B cell (primary cell): ENCODE measurements at regions not wholly inside any gene's neighbourhood (a gene's known extent, or its start where the extent isn't known, plus 50 kb on each side); places are given as distances from the start of the nearest gene placed in this dataset.

Experiments used
- ATAC-seq: fragments of 200-7000 bp; cut with Tn5 transposase; one replicate; pipeline ENCODE4 v1.10.0; 2021; ENCODE audit warnings: low read depth, mild to moderate bottlenecking, moderate number of reproducible peaks, moderate library complexity
- CTCF ChIA-PET: fragments of 350-600 bp; sonication (Branson Sonifier 250); formaldehyde crosslinking; loops from one replicate; lab custom pipeline; 2021; ENCODE audit warnings: antibody characterized with exemption, inconsistent platforms; lab: Charles Lee
- POLR2A ChIA-PET: fragments of 350-600 bp; sonication (Branson Sonifier 250); formaldehyde crosslinking; loops from one replicate; lab custom pipeline; 2021; ENCODE audit warnings: antibody characterized with exemption; lab: Charles Lee
- DNase-seq: peaks from one replicate; pipeline ENCODE4 v3.0.0; 2013
- H2AFZ ChIP-seq: 2 replicates; pipeline ENCODE4 v1.6.1; 2012; ENCODE audit warnings: mild to moderate bottlenecking, low read depth, low read length; ENCODE audit not compliant: insufficient read depth, poor library complexity, severe bottlenecking
- H3K27ac ChIP-seq, 2 donors: 1 replicate in 1 of 2; 2 replicates in 1 of 2; pipeline ENCODE4 v1.5.1; 2012 to 2013; ENCODE audit warnings: low read length in 2 of 2, mild to moderate bottlenecking in 2 of 2, moderate library complexity in 1 of 2
- H3K27me3 ChIP-seq, 4 experiments: fragments of 200-600 bp in 1 of 4; sonication (generic) in 1 of 4; replicated peaks in 1 of 4; 1 replicate in 2 of 4; 2 replicates in 2 of 4; pipeline versions ENCODE4 v1.6.1 to v1.7.0; 2013 to 2016; ENCODE audit warnings: low read length in 3 of 4, mild to moderate bottlenecking in 2 of 4, mixed read lengths in 1 of 4, moderate library complexity in 1 of 4; ENCODE audit not compliant: insufficient read depth in 4 of 4, control insufficient read depth in 3 of 4; ENCODE audit errors: control extremely low read depth in 1 of 4
- H3K36me3 ChIP-seq, 2 experiments: replicated peaks in 1 of 2; 1 replicate in 1 of 2; 2 replicates in 1 of 2; pipeline versions ENCODE4 v1.6.1 to v1.7.1; 2013; ENCODE audit warnings: low read length in 1 of 2; ENCODE audit not compliant: insufficient read depth in 2 of 2, control insufficient read depth in 1 of 2; ENCODE audit errors: control extremely low read depth in 1 of 2, extremely low read depth in 1 of 2
- H3K4me1 ChIP-seq, 2 donors: fragments of 200-600 bp in 1 of 2; sonication (generic) in 1 of 2; 1 replicate in 1 of 2; 2 replicates in 1 of 2; pipeline versions ENCODE4 v1.5.1 to v1.6.1; 2013 to 2017; ENCODE audit warnings: low read length in 2 of 2; ENCODE audit not compliant: control insufficient read depth in 2 of 2, insufficient read depth in 2 of 2
- H3K4me2 ChIP-seq: replicated peaks from 2 replicates; pipeline ENCODE3; 2012; ENCODE audit warnings: mild to moderate bottlenecking, low read depth, low read length; ENCODE audit not compliant: poor library complexity, severe bottlenecking
- H3K4me3 ChIP-seq, 5 experiments: fragments of 200-600 bp in 1 of 5; sonication (generic) in 1 of 5; 1 replicate in 3 of 5; 2 replicates in 2 of 5; pipeline versions ENCODE4 v1.5.1 to v1.7.0; 2011 to 2016; ENCODE audit warnings: low read length in 4 of 5, mild to moderate bottlenecking in 4 of 5, low read depth in 2 of 5, control low read depth in 1 of 5, moderate library complexity in 1 of 5; ENCODE audit not compliant: insufficient read depth in 1 of 5; ENCODE audit errors: control extremely low read depth in 1 of 5, extremely low read depth in 1 of 5
- H3K79me2 ChIP-seq: fragments of 200-600 bp; sonication (generic); one replicate; pipeline ENCODE4 v1.6.0; 2016; ENCODE audit warnings: low read length; ENCODE audit not compliant: control insufficient read depth, insufficient read depth
- H3K9ac ChIP-seq: fragments of 200-600 bp; sonication (generic); 2 replicates; pipeline ENCODE4 v1.6.1; 2017; ENCODE audit warnings: mild to moderate bottlenecking, low read length, moderate library complexity
- H3K9me3 ChIP-seq, 3 donors: one replicate each; pipeline versions ENCODE4 v1.6.1 to v1.7.1; 2013; ENCODE audit warnings: low read length in 2 of 3; ENCODE audit not compliant: control insufficient read depth in 2 of 3, insufficient read depth in 1 of 3; ENCODE audit errors: control extremely low read depth in 1 of 3
- H4K20me1 ChIP-seq: 2 replicates; pipeline ENCODE4 v1.6.0; 2012; ENCODE audit warnings: mild to moderate bottlenecking, low read length; ENCODE audit not compliant: insufficient read depth, control insufficient read depth, poor library complexity, severe bottlenecking
- H3K27ac Mint-ChIP-seq: one replicate; pipeline ENCODE4 v1.8.0; 2021; ENCODE audit warnings: mixed read lengths
- H3K27me3 Mint-ChIP-seq: one replicate; pipeline ENCODE4 v1.8.0; 2021; ENCODE audit warnings: mixed read lengths
- H3K4me1 Mint-ChIP-seq: one replicate; pipeline ENCODE4 v1.8.0; 2021; ENCODE audit warnings: mixed read lengths
- H3K4me3 Mint-ChIP-seq: one replicate; pipeline ENCODE4 v1.8.0; 2021; ENCODE audit warnings: mixed read lengths
- H3K9me3 Mint-ChIP-seq: one replicate; pipeline ENCODE4 v1.8.0; 2022; ENCODE audit warnings: mixed read lengths; ENCODE audit not compliant: insufficient read depth
- EZH2 ChIP-seq: IDR thresholded peaks from 2 replicates; pipeline ENCODE4 v1.6.1; 2012; ENCODE audit warnings: borderline replicate concordance, low read depth, mild to moderate bottlenecking, moderate library complexity, low read length; ENCODE audit not compliant: insufficient read depth, poor library complexity, severe bottlenecking
- WGBS: methylation state at CpG from one replicate; pipeline ENCODE4 v1.1.5; 2013; ENCODE audit warnings: missing lambda C conversion rate; ENCODE audit not compliant: insufficient coverage; 5-methylcytosine and 5-hydroxymethylcytosine counted together
- intact Hi-C: fragments of 100-400 bp; cut with micrococcal nuclease; formaldehyde crosslinking; loops from one replicate; pipeline ENCODE4 v1.10.0; 2022
- TF ChIP-seq, protein P1 (sequence below): fragments of 200-600 bp; IDR thresholded peaks from one replicate; pipeline ENCODE4 v1.8.0; 2022; ENCODE audit warnings: antibody characterized with exemption, mild to moderate bottlenecking

- DNase-seq (no peak), ATAC-seq (no peak)
- Mint-ChIP-seq H3K4me1 (no peaks in the 10 kb centered on the region), H3K4me3 (no peak overlapping the region), H3K27me3 (no peaks in the 10 kb centered on the region), H3K27ac (no peak overlapping the region), H3K9me3 (no peaks in the 10 kb centered on the region)
- ChIA-PET CTCF (no interaction called here), POLR2A (no interaction called here)
- H4K20me1 ChIP-seq: no peaks in the 10 kb centered on the region
- H3K27ac ChIP-seq: no peak overlapping the region
- H3K27me3 ChIP-seq: no peaks in the 10 kb centered on the region
- no peak overlapping the region for H3K4me2 ChIP-seq
- H2AFZ ChIP-seq: no peak overlapping the region
- H3K79me2 ChIP-seq: no peaks in the 10 kb centered on the region
- WGBS: 60% methylated on average over 1 of the region's 2 CpGs
- intact Hi-C loops: no loop called here
- no peak for TF ChIP-seq EZH2
- TF ChIP-seq, protein P1, sequence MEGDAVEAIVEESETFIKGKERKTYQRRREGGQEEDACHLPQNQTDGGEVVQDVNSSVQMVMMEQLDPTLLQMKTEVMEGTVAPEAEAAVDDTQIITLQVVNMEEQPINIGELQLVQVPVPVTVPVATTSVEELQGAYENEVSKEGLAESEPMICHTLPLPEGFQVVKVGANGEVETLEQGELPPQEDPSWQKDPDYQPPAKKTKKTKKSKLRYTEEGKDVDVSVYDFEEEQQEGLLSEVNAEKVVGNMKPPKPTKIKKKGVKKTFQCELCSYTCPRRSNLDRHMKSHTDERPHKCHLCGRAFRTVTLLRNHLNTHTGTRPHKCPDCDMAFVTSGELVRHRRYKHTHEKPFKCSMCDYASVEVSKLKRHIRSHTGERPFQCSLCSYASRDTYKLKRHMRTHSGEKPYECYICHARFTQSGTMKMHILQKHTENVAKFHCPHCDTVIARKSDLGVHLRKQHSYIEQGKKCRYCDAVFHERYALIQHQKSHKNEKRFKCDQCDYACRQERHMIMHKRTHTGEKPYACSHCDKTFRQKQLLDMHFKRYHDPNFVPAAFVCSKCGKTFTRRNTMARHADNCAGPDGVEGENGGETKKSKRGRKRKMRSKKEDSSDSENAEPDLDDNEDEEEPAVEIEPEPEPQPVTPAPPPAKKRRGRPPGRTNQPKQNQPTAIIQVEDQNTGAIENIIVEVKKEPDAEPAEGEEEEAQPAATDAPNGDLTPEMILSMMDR: no peak
- H3K9ac ChIP-seq: no peak overlapping the region
- no peaks in the 10 kb centered on the region for H3K36me3 ChIP-seq
- no peak overlapping the region for H3K4me3 ChIP-seq
- peaks cover 0 to 17% (median 0%) of the 10 kb centered on the region in 3 donors for H3K9me3 ChIP-seq
- H3K4me1 ChIP-seq: no peaks in the 10 kb centered on the region
These were observed 189.9 kb downstream of the WNT5A start for GRCh38 chr3:55297245-55297644.

GRCh38 chr3:55296791-55297190, 190.3 kb downstream of the WNT5A start:
- Histone ChIP-seq H3K36me3 (no peaks in the 10 kb centered on the region), H3K79me2 (no peaks in the 10 kb centered on the region), H3K4me1 (no peaks in the 10 kb centered on the region), H3K9ac (no peak overlapping the region), H3K27ac (no peak overlapping the region), H2AFZ (no peak overlapping the region), H3K4me2 (no peak overlapping the region), H4K20me1 (no peaks in the 10 kb centered on the region), H3K4me3 (no peak overlapping the region), H3K9me3 (peaks cover 0 to 18% (median 0%) of the 10 kb centered on the region in 3 donors), H3K27me3 (no peaks in the 10 kb centered on the region)
- no peaks in the 10 kb centered on the region for H3K4me1 Mint-ChIP-seq
- intact Hi-C loops: no loop called here
- 89% methylated on average over 1 of the region's 1 CpG for WGBS
- TF ChIP-seq EZH2: no peak
- TF ChIP-seq, protein P1: no peak
- ATAC-seq: no peak
- no peak overlapping the region for H3K27ac Mint-ChIP-seq
- ChIA-PET POLR2A (no interaction called here), CTCF (no interaction called here)
- no peaks in the 10 kb centered on the region for H3K9me3 Mint-ChIP-seq
- no peak overlapping the region for H3K4me3 Mint-ChIP-seq
- DNase-seq: no peak
- H3K27me3 Mint-ChIP-seq: no peaks in the 10 kb centered on the region
